Astrocyte of the cerebellum (primary cell): ENCODE measurements at regions not wholly inside any gene's neighbourhood (a gene's known extent, or its start where the extent isn't known, plus 50 kb on each side); places are given as distances from the start of the nearest gene placed in this dataset.

ENCODE experiments used
- DNase-seq: peaks from one replicate; pipeline ENCODE4 v3.0.0-alpha.2; 2011; ENCODE audit warnings: low read depth
- H3K4me3 ChIP-seq: 2 replicates; pipeline ENCODE4 v1.5.1; 2011; ENCODE audit warnings: mild to moderate bottlenecking, low read depth, low read length, moderate library complexity
- CTCF ChIP-seq: IDR thresholded peaks from 2 replicates; pipeline ENCODE4 v1.5.1; 2012; ENCODE audit warnings: low read length, low read depth, moderate library complexity, mild to moderate bottlenecking; ENCODE audit errors: missing control alignments
- in situ Hi-C: cut with HindIII; loops from 2 replicates; pipeline ENCODE4 v1.10.0; 2017; ENCODE audit warnings: low sequenced_read_pairs

- TF ChIP-seq CTCF: no peak
- H3K4me3 ChIP-seq: no peak overlapping the region
- no peak for DNase-seq
- in situ Hi-C loops: no loop called here
Measured at GRCh38 chr3:78268087-78268486, 1228.2 kb downstream of the ROBO2 start.

GRCh38 chr3:78268716-78269668, 1229.1 kb downstream of the ROBO2 start:
- DNase-seq: no peak
- in situ Hi-C loops: no loop called here
- H3K4me3 ChIP-seq: no peak overlapping the region
- TF ChIP-seq CTCF: no peak

GRCh38 chr3:78273326-78273725, 1233.4 kb downstream of the ROBO2 start:
- no peak overlapping the region for H3K4me3 ChIP-seq
- no peak for DNase-seq
- TF ChIP-seq CTCF: no peak
- in situ Hi-C loops: no loop called here

GRCh38 chr3:78274475-78275065, 1234.7 kb downstream of the ROBO2 start:
- no peak overlapping the region for H3K4me3 ChIP-seq
- in situ Hi-C loops: no loop called here
- DNase-seq: no peak
- no peak for TF ChIP-seq CTCF

- DNase-seq: no peak
- no peak overlapping the region for H3K4me3 ChIP-seq
- in situ Hi-C loops: no loop called here
- no peak for TF ChIP-seq CTCF
Measured at GRCh38 chr3:78275420-78275852, 1235.5 kb downstream of the ROBO2 start.

GRCh38 chr3:78277220-78277619, 1237.3 kb downstream of the ROBO2 start:
- DNase-seq: no peak
- no peak for TF ChIP-seq CTCF
- H3K4me3 ChIP-seq: no peak overlapping the region
- in situ Hi-C loops: no loop called here
